Activated naive CD8-positive, alpha-beta T cell treated with anti-CD3 and anti-CD28 coated beads, Interleukin-2, amount 50 U/mL, for 24 hours (primary cell): ENCODE measurements at regions not wholly inside any gene's neighbourhood (a gene's known extent, or its start where the extent isn't known, plus 50 kb on each side); places are given as distances from the start of the nearest gene placed in this dataset.

Source experiments
- ATAC-seq: fragments of 150-1000 bp; cut with Tn5 transposase; one replicate; pipeline ENCODE4 v1.10.0; 2021
- DNase-seq: peaks from one replicate; pipeline ENCODE4 v3.0.0; 2021
- H3K27ac Mint-ChIP-seq: one replicate; pipeline ENCODE4 v1.8.0; 2021; ENCODE audit warnings: mild to moderate bottlenecking, mixed read lengths
- H3K27me3 Mint-ChIP-seq: one replicate; pipeline ENCODE4 v1.8.0; 2021; ENCODE audit warnings: mixed read lengths
- H3K36me3 Mint-ChIP-seq: one replicate; pipeline ENCODE4 v1.8.0; 2021; ENCODE audit warnings: low read depth, mixed read lengths
- H3K4me1 Mint-ChIP-seq: one replicate; pipeline ENCODE4 v1.8.0; 2021; ENCODE audit warnings: mixed read lengths
- H3K4me3 Mint-ChIP-seq: one replicate; pipeline ENCODE4 v1.8.0; 2021; ENCODE audit warnings: mild to moderate bottlenecking, moderate library complexity, mixed read lengths
- H3K9me3 Mint-ChIP-seq: one replicate; pipeline ENCODE4 v1.8.0; 2021; ENCODE audit warnings: mixed read lengths

GRCh38 chr1:218679988-218680748 is 335.0 kb downstream of the TGFB2 start:
- no peaks in the 10 kb centered on the region for H3K9me3 Mint-ChIP-seq
- H3K36me3 Mint-ChIP-seq: no peaks in the 10 kb centered on the region
- H3K27me3 Mint-ChIP-seq: peaks cover 3% of the 10 kb centered on the region
- no peak overlapping the region for H3K27ac Mint-ChIP-seq
- no peak for ATAC-seq
- no peaks in the 10 kb centered on the region for H3K4me1 Mint-ChIP-seq
- H3K4me3 Mint-ChIP-seq: no peak overlapping the region
- no peak for DNase-seq

GRCh38 chr1:218683242-218683641 is 338.1 kb downstream of the TGFB2 start:
- Mint-ChIP-seq H3K9me3 (no peaks in the 10 kb centered on the region), H3K4me1 (no peaks in the 10 kb centered on the region)

GRCh38 chr1:218686258-218686657 is 341.1 kb downstream of the TGFB2 start:
- Mint-ChIP-seq H3K4me3 (no peak overlapping the region), H3K27ac (no peak overlapping the region), H3K4me1 (no peaks in the 10 kb centered on the region), H3K9me3 (no peaks in the 10 kb centered on the region), H3K36me3 (no peaks in the 10 kb centered on the region), H3K27me3 (no peaks in the 10 kb centered on the region)
- no peak for ATAC-seq
- DNase-seq: no peak

More at GRCh38 chr1:218683242-218683641, 338.1 kb downstream of the TGFB2 start:
- H3K4me3 Mint-ChIP-seq: no peak overlapping the region
- ATAC-seq (no peak), DNase-seq (no peak)
- no peaks in the 10 kb centered on the region for H3K27me3 Mint-ChIP-seq
- no peaks in the 10 kb centered on the region for H3K36me3 Mint-ChIP-seq
- no peak overlapping the region for H3K27ac Mint-ChIP-seq

- no peak for DNase-seq
- Mint-ChIP-seq H3K27ac (no peak overlapping the region), H3K4me1 (no peaks in the 10 kb centered on the region), H3K9me3 (no peaks in the 10 kb centered on the region), H3K36me3 (no peaks in the 10 kb centered on the region), H3K27me3 (no peaks in the 10 kb centered on the region), H3K4me3 (no peak overlapping the region)
- ATAC-seq: no peak
Observed at GRCh38 chr1:218686761-218687160, 341.6 kb downstream of the TGFB2 start.

- H3K4me3 Mint-ChIP-seq: no peak overlapping the region
- no peak for DNase-seq
- no peaks in the 10 kb centered on the region for H3K27me3 Mint-ChIP-seq
- H3K4me1 Mint-ChIP-seq: no peaks in the 10 kb centered on the region
- no peak overlapping the region for H3K27ac Mint-ChIP-seq
- no peak for ATAC-seq
- H3K36me3 Mint-ChIP-seq: no peaks in the 10 kb centered on the region
- H3K9me3 Mint-ChIP-seq: no peaks in the 10 kb centered on the region
Observed at GRCh38 chr1:218692808-218693207, 347.7 kb downstream of the TGFB2 start.

DNA sequence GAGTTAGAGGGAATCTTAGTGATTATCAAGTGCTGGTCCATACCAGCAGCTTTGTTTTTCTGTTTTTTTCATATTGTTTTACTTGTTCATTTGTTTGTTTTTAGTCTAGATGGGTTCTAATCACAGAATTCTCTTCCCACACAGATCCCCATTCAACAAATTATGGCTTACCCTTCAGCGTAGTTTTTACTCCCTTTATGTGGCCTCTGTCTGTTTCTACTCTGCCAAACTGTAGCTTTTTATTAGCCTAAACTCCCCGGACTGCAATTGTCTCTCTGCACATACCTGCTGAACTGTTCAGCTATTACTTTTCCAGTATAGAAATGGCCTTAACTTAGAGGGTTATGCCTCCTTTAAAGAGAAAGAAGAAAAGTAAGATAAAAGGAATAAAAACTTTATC is 348.5 kb downstream of the TGFB2 start:
- no peaks in the 10 kb centered on the region for H3K9me3 Mint-ChIP-seq
- no peaks in the 10 kb centered on the region for H3K36me3 Mint-ChIP-seq
- H3K27ac Mint-ChIP-seq: no peak overlapping the region
- H3K4me1 Mint-ChIP-seq: no peaks in the 10 kb centered on the region
- DNase-seq (no peak), ATAC-seq (no peak)
- H3K4me3 Mint-ChIP-seq: no peak overlapping the region
- H3K27me3 Mint-ChIP-seq: no peaks in the 10 kb centered on the region

DNA sequence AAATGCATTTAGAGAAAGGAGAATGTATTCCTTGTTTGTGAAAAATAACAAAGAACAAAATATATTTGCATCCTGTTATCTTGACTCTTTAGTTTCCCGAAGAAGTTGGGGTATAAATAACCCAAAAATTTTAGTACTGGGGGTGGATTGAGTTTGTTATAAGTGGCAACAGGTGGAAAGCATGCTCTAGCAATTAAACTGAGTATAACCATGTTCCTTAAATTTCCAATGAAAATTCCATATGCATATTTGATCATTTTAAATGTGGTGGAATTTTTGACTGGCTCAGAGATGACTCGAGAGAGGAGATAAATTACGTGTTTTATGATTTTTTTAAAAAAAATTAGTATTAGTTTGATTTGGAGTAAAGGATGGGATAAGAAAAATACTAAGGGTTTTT is 348.9 kb downstream of the TGFB2 start:
- no peak overlapping the region for H3K27ac Mint-ChIP-seq
- no peak overlapping the region for H3K4me3 Mint-ChIP-seq
- H3K9me3 Mint-ChIP-seq: no peaks in the 10 kb centered on the region
- no peaks in the 10 kb centered on the region for H3K4me1 Mint-ChIP-seq
- H3K36me3 Mint-ChIP-seq: no peaks in the 10 kb centered on the region
- H3K27me3 Mint-ChIP-seq: no peaks in the 10 kb centered on the region
- ATAC-seq (no peak), DNase-seq (no peak)

DNA sequence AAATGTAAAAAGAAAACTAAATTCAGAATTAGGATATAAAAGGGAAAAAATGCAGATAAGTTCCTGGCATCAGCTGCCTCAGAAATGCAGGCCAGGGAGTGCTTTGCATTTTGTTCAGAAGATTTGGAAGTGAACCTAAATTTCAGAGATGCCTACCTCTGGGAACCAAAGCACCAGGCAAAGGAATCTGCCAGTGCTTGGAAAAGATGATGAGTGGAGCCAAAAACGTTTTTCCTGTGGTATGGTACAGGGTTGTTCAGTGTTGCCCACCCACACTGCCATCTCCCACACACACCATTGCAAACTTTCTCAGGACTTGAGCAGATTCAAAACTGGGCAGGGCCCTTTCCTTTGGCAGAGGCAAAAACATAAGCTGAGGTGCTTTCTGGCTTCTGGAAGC is 349.5 kb downstream of the TGFB2 start:
- no peak for ATAC-seq
- Mint-ChIP-seq H3K9me3 (no peaks in the 10 kb centered on the region), H3K27ac (no peak overlapping the region), H3K4me1 (no peaks in the 10 kb centered on the region), H3K27me3 (no peaks in the 10 kb centered on the region), H3K4me3 (no peak overlapping the region), H3K36me3 (no peaks in the 10 kb centered on the region)
- DNase-seq: no peak

DNA sequence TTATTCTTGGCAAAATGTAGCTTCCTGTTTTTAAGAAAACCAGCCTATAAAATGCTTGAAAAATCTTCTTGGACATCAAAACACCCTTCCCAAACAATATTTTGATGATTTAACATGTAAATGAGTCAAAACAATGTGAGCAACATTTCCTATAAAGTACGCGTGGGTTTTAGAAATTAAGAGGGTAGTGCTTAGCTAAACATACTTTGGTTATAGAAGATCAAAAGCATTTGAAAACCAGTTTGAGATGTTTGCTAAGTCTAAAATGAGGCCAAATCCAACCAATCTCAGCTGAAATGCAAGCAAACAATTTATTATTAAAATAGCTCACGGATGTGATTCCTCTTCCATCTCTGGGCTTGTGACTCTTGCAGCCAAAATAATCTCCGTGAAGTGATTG is 350.4 kb downstream of the TGFB2 start:
- no peaks in the 10 kb centered on the region for H3K4me1 Mint-ChIP-seq
- H3K36me3 Mint-ChIP-seq: no peaks in the 10 kb centered on the region
- no peak overlapping the region for H3K4me3 Mint-ChIP-seq
- no peak for DNase-seq
- no peaks in the 10 kb centered on the region for H3K9me3 Mint-ChIP-seq
- no peak overlapping the region for H3K27ac Mint-ChIP-seq
- no peak for ATAC-seq
- no peaks in the 10 kb centered on the region for H3K27me3 Mint-ChIP-seq

DNA sequence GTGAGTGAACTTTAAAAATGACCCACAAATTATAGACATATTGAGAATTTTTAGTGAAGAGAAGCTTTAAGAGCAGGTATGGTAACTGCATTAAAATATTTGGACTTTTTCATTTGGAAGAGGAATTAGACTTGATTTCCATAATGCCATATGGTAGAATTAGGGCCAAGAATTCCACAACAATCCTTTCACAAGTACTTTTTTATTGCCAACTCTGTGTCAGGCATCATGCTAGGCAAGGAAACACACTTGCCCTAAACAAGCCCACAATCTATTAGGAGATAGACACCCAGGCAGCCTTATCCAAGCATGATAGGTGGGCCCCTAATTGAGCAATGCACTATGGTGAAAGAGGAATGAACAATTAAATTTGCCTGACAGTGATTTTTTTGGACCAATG is 353.0 kb downstream of the TGFB2 start:
- H3K4me1 Mint-ChIP-seq: no peaks in the 10 kb centered on the region
- no peak for ATAC-seq
- DNase-seq: no peak
- H3K4me3 Mint-ChIP-seq: no peak overlapping the region
- no peak overlapping the region for H3K27ac Mint-ChIP-seq
- no peaks in the 10 kb centered on the region for H3K27me3 Mint-ChIP-seq
- no peaks in the 10 kb centered on the region for H3K36me3 Mint-ChIP-seq
- no peaks in the 10 kb centered on the region for H3K9me3 Mint-ChIP-seq

DNA sequence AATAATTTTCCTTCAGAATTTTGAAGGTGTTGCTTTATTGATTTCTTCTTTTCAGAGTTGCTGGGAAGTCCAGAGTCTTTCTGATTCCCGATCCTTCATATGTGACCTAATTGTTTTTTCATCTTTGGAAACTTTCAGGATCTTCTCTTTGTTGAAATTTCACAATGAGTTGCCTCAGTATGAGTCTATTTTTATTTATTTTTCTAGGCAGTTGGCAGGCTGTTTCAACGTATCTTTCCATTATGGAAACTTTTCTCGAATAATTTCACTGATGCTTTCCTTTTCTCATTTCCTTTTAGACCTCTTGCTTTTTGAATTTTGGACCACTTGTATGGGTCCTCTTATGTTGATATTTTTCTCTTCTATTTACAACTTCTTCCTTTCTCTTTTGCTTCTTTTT is 354.3 kb downstream of the TGFB2 start:
- Mint-ChIP-seq H3K27me3 (no peaks in the 10 kb centered on the region), H3K36me3 (no peaks in the 10 kb centered on the region), H3K4me1 (no peaks in the 10 kb centered on the region), H3K4me3 (no peak overlapping the region), H3K9me3 (no peaks in the 10 kb centered on the region), H3K27ac (no peak overlapping the region)
- DNase-seq (no peak), ATAC-seq (no peak)

DNA sequence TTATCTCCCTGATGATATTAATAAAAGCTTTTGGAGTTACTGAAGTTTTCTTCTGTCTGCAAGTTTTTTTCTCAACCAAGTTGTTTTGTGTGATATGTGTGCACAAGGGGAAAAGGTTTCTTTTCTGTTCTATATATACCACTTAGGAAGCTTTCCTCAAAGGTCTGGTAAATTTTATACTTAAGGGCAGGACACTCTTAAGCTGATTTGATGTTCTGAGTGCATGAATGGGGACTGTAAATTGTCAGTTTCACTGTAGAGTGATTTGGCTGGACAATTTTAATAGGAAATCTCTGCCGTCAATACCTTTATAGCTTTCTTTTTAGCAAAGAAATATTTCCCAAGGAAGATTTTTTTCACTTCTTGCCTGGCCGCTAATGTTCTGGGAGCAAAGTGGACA is 354.7 kb downstream of the TGFB2 start:
- no peaks in the 10 kb centered on the region for H3K36me3 Mint-ChIP-seq
- no peak overlapping the region for H3K4me3 Mint-ChIP-seq
- no peaks in the 10 kb centered on the region for H3K27me3 Mint-ChIP-seq
- no peaks in the 10 kb centered on the region for H3K9me3 Mint-ChIP-seq
- no peaks in the 10 kb centered on the region for H3K4me1 Mint-ChIP-seq
- DNase-seq: no peak
- no peak for ATAC-seq
- no peak overlapping the region for H3K27ac Mint-ChIP-seq

GRCh38 chr1:218700666-218701065 is 355.5 kb downstream of the TGFB2 start:
- H3K27ac Mint-ChIP-seq: no peak overlapping the region
- H3K27me3 Mint-ChIP-seq: no peaks in the 10 kb centered on the region
- H3K4me3 Mint-ChIP-seq: no peak overlapping the region
- no peaks in the 10 kb centered on the region for H3K4me1 Mint-ChIP-seq
- no peaks in the 10 kb centered on the region for H3K9me3 Mint-ChIP-seq
- H3K36me3 Mint-ChIP-seq: no peaks in the 10 kb centered on the region
- ATAC-seq: no peak
- no peak for DNase-seq

DNA sequence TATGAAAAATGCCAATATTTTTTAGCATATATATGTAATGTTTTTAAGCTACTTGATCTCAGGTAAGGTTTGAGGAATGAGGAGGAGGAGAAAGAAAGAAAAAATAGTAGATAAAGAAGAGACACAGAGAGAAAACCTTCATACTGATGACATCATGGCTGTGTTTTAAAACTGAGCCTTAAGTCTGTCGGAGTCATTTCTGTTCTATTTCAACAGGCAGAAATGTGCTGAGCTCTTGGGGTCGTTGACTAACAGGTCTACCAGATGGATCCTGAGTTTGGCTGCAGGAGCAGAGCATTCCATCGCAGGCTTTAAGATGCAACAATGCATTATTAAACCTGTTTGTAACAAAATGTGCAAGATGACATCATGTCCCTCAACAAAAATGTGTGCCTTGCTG is 356.0 kb downstream of the TGFB2 start:
- no peaks in the 10 kb centered on the region for H3K9me3 Mint-ChIP-seq
- H3K36me3 Mint-ChIP-seq: no peaks in the 10 kb centered on the region
- ATAC-seq (no peak), DNase-seq (no peak)
- no peaks in the 10 kb centered on the region for H3K27me3 Mint-ChIP-seq
- no peak overlapping the region for H3K4me3 Mint-ChIP-seq
- H3K4me1 Mint-ChIP-seq: no peaks in the 10 kb centered on the region
- no peak overlapping the region for H3K27ac Mint-ChIP-seq

- Mint-ChIP-seq H3K4me1 (no peaks in the 10 kb centered on the region), H3K27ac (no peak overlapping the region), H3K4me3 (no peak overlapping the region), H3K36me3 (no peaks in the 10 kb centered on the region), H3K9me3 (no peaks in the 10 kb centered on the region), H3K27me3 (no peaks in the 10 kb centered on the region)
- ATAC-seq (no peak), DNase-seq (no peak)
Observed at GRCh38 chr1:218702775-218703174, 357.6 kb downstream of the TGFB2 start.

DNA sequence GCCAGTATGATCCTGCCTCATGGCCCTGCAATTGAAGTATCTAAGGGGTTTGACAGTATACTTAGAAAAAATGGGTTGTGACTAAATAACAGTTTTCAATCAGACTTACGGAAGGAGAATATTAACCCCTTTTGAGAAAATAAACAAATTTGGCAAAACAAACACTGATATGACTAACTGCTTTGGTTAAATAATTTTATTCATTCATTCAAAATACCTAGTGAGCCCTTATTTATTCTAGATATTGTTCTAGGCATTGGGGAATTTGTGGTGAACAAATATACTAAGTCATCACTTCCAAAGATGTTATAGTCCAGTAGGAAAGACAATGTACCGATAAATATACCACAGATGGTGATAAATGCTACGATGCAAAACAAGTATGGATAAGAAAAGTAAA is 358.7 kb downstream of the TGFB2 start:
- Mint-ChIP-seq H3K27ac (no peak overlapping the region), H3K9me3 (no peaks in the 10 kb centered on the region)

More for the DNA sequence above, 358.7 kb downstream of the TGFB2 start:
- Mint-ChIP-seq H3K4me1 (no peaks in the 10 kb centered on the region), H3K36me3 (no peaks in the 10 kb centered on the region), H3K27me3 (no peaks in the 10 kb centered on the region), H3K4me3 (no peak overlapping the region)
- ATAC-seq (no peak), DNase-seq (no peak)
